ENCODE measurements at regions not wholly inside any gene's neighbourhood (a gene's known extent, or its start where the extent isn't known, plus 50 kb on each side); places are given as distances from the start of the nearest gene placed in this dataset.

DNA sequence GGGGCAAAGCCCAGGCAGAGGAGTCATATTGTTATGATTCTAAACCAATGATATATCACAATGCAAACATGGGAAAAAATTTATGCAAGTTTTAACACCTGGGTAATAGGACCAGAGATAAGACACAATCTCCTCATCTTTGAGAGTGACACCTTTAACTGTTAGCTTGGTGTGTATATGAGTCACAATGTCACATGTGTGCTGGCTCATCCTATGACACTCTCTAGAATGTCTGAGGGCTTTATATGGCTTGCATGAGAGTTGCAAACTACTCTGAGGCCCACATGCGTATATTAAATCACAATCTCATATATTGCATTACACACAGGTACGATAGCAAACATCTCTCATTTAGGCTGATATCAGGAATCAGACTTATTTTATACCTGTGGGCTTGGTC is 1055.4 kb upstream of the AMELY start:
- no peak for TF ChIP-seq POLR2A (IDR thresholded peaks at IDR 0.05)
- TF ChIP-seq, protein P1, sequence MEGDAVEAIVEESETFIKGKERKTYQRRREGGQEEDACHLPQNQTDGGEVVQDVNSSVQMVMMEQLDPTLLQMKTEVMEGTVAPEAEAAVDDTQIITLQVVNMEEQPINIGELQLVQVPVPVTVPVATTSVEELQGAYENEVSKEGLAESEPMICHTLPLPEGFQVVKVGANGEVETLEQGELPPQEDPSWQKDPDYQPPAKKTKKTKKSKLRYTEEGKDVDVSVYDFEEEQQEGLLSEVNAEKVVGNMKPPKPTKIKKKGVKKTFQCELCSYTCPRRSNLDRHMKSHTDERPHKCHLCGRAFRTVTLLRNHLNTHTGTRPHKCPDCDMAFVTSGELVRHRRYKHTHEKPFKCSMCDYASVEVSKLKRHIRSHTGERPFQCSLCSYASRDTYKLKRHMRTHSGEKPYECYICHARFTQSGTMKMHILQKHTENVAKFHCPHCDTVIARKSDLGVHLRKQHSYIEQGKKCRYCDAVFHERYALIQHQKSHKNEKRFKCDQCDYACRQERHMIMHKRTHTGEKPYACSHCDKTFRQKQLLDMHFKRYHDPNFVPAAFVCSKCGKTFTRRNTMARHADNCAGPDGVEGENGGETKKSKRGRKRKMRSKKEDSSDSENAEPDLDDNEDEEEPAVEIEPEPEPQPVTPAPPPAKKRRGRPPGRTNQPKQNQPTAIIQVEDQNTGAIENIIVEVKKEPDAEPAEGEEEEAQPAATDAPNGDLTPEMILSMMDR (IDR thresholded peaks at IDR 0.05), result no peak
- Histone ChIP-seq H3K27ac (no peak overlapping the region), H3K36me3 (no peaks in the 10 kb centered on the region), H3K27me3 (no peaks in the 10 kb centered on the region), H3K4me3 (no peak overlapping the region), H3K4me1 (no peaks in the 10 kb centered on the region), H3K9me3 (no peaks in the 10 kb centered on the region)
- DNase-seq, result no peak
- 89% methylated on average over 2 of the region's 2 CpGs; no CpG with 5 or more reads in 1 of the 2 donors for WGBS, 2 donors
- intact Hi-C loops (cut with DNase I), result no loop called here

DNA sequence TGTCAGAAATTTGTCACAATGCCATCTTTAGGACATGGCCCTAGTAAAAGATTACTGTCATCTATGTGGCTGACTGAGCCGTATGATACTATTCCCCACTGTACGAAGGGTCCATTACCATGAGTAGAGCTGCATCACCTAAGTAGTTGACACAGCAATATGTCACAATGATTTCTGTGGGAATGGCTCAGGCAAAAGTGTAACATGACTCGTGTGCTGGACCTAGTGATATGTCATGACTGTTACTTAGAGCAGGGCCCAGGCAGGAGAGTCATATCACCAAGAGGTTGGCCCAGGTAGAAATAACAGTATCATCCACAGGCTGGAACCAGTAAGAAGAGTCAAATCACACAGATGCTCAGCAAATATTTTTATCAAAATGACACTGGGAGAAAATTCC is 1051.8 kb upstream of the AMELY start:
- no peak for TF ChIP-seq POLR2A (IDR thresholded peaks at IDR 0.05)
- TF ChIP-seq, protein P1 (IDR thresholded peaks at IDR 0.05), result no peak
- DNase-seq, result no peak
- H3K27ac ChIP-seq, result no peak overlapping the region
- no peaks in the 10 kb centered on the region for H3K36me3 ChIP-seq
- no peaks in the 10 kb centered on the region for H3K27me3 ChIP-seq
- intact Hi-C loops (cut with DNase I), result no loop called here
- no peaks in the 10 kb centered on the region for H3K4me1 ChIP-seq
- no CpG with 5 or more reads among the region's 3 CpGs for WGBS, 2 donors
- no peak overlapping the region for H3K4me3 ChIP-seq
- no peaks in the 10 kb centered on the region for H3K9me3 ChIP-seq

DNA sequence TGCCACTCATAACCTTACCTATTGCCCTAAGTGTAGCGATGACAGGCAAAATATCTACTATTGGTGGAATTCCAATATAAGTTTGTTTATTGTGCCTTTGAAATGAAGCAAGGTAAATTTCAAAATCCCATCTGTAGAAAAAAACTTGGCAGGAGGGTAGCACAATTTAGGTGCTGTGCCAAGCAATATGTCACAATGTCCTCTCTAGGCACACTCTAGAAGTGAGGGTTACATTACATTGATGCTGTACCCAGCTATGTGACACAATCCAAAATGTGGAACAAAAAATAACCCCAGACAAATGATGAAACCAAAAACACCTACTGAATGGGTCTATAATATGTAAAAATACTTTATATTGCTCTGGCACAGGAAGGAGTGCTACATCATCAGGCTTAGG is 1050.8 kb upstream of the AMELY start:
- no peaks in the 10 kb centered on the region for H3K36me3 ChIP-seq
- H3K4me1 ChIP-seq, result no peaks in the 10 kb centered on the region
- H3K9me3 ChIP-seq, result no peaks in the 10 kb centered on the region
- no peak overlapping the region for H3K4me3 ChIP-seq
- H3K27ac ChIP-seq, result no peak overlapping the region
- intact Hi-C loops (cut with DNase I), result no loop called here
- no peak for DNase-seq
- TF ChIP-seq POLR2A (IDR thresholded peaks at IDR 0.05), result no peak
- TF ChIP-seq, protein P1 (IDR thresholded peaks at IDR 0.05), result no peak
- H3K27me3 ChIP-seq, result no peaks in the 10 kb centered on the region
- WGBS, 2 donors, result 67% methylated on average over 1 of the region's 1 CpG; no CpG with 5 or more reads in 1 of the 2 donors

DNA sequence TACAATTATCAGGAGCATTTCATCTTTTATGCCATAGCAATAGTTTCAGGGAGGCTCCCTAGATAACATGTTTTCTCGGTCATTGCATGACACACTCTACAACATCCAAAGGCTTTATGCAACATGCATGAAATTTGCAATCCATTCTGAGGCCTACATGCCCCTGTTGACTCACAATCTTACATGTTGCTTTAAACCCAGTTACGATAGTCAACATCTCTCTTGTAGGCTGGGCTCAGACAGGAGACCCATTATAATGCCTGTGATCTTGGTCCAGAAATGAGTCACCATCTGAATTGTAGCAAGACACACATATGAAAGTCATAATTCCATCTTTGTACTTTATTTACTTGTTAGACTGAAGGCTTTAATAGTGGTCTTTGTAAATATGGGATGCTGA is 1050.3 kb upstream of the AMELY start:
- H3K9me3 ChIP-seq, result no peaks in the 10 kb centered on the region
- no peak for DNase-seq
- H3K27ac ChIP-seq, result no peak overlapping the region
- no peaks in the 10 kb centered on the region for H3K36me3 ChIP-seq
- no peaks in the 10 kb centered on the region for H3K27me3 ChIP-seq
- TF ChIP-seq, protein P1 (IDR thresholded peaks at IDR 0.05), result no peak
- TF ChIP-seq POLR2A (IDR thresholded peaks at IDR 0.05), result no peak
- no peak overlapping the region for H3K4me3 ChIP-seq
- 38% methylated on average over 2 of the region's 2 CpGs; no CpG with 5 or more reads in 1 of the 2 donors for WGBS, 2 donors
- no peaks in the 10 kb centered on the region for H3K4me1 ChIP-seq
- intact Hi-C loops (cut with DNase I), result no loop called here

DNA sequence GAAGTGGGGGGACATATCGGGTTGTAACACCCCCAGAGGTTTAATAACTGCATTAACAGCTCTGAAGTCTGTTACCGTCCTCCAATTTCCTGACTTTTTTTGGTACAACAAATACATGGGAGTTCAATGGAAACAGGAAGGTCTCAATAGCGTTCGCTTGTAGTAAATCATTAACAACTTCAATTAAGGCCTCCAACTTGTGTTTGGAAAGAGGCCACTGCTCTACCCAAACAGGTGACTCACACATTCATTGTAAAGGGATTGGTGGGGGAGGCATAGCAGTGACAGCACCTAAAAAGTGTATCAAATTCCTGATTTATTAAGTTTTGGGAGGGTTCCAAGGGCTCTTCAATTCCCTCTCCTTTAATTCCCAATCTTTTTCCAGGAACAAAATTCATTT is 1046.2 kb upstream of the AMELY start:
- no peak for DNase-seq
- Histone ChIP-seq H3K36me3 (no peaks in the 10 kb centered on the region), H3K27me3 (no peaks in the 10 kb centered on the region), H3K27ac (no peak overlapping the region), H3K4me3 (no peak overlapping the region), H3K4me1 (no peaks in the 10 kb centered on the region), H3K9me3 (no peaks in the 10 kb centered on the region)
- no peak for TF ChIP-seq POLR2A (IDR thresholded peaks at IDR 0.05)
- TF ChIP-seq, protein P1 (IDR thresholded peaks at IDR 0.05), result no peak
- WGBS, 2 donors, result 53% methylated on average over 4 of the region's 4 CpGs; no CpG with 5 or more reads in 1 of the 2 donors
- intact Hi-C loops (cut with DNase I), result no loop called here

Data from esophagus squamous epithelium (tissue), 5 donors.